Transverse colon (tissue), 4 donors: ENCODE measurements at regions not wholly inside any gene's neighbourhood (a gene's known extent, or its start where the extent isn't known, plus 50 kb on each side); places are given as distances from the start of the nearest gene placed in this dataset.

Experiments
- CTCF ChIP-seq, 5 experiments: fragments of 200-600 bp in 3 of 5; fragments of 450-650 bp in 2 of 5; sonication (generic) in 3 of 5; IDR thresholded peaks; 1 replicate in 2 of 5; 2 replicates in 3 of 5; pipeline ENCODE4 v1.5.1; 2016 to 2017; ENCODE audit warnings: antibody characterized with exemption in 5 of 5, inconsistent platforms in 3 of 5, mild to moderate bottlenecking in 2 of 5, moderate library complexity in 1 of 5
- POLR2A ChIP-seq: fragments of 450-650 bp; IDR thresholded peaks from one replicate; pipeline ENCODE4 v1.6.1; 2016; ENCODE audit warnings: antibody characterized with exemption, mild to moderate bottlenecking, moderate library complexity
- POLR2AphosphoS5 ChIP-seq, 3 donors: sonication (generic); formaldehyde crosslinking; IDR thresholded peaks; one replicate each; pipeline ENCODE4 v1.6.1; 2016; ENCODE audit warnings: antibody characterized with exemption in 3 of 3

- no peak for TF ChIP-seq POLR2A
- no peak for TF ChIP-seq CTCF (IDR thresholded peaks at IDR 0.05)
- TF ChIP-seq POLR2AphosphoS5 (IDR thresholded peaks at IDR 0.05) = no peak
Measured at GRCh38 chr10:128614016-128614605, 487.9 kb upstream of the MKI67 start.
